ENCODE measurements at regions not wholly inside any gene's neighbourhood (a gene's known extent, or its start where the extent isn't known, plus 50 kb on each side); places are given as distances from the start of the nearest gene placed in this dataset.

DNA sequence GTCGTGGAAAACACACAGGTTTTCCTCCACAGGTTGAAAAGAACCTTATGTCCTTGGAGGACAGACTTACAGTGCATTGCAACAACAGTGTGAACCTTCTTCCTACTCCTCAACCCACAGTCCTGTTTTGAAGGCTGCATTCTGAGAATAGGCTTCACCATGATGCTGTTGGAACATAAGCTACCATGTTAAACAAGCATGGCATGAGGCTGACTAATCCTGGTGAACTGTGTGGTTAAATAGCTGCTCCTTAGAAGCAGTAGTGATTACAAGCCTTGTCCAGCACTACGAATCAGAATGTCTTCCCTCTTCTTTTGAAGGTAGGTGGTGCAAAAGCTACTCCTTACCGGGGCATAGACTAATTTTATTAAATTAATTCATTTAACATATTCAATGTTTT, 368.5 kb upstream of the EPHA7 start:
- no peaks in the 10 kb centered on the region for H3K79me2 ChIP-seq (ENCODE audit: insufficient read depth, low read length)
- no peak for FAIRE-seq
- H3K4me3 ChIP-seq (replicated peaks in 1 of 3; ENCODE audit: insufficient read depth in 1 of 3, low read depth in 2 of 3, low read length in 3 of 3): no peak overlapping the region
- no peak overlapping the region for H3K27ac ChIP-seq (ENCODE audit: extremely low read length, insufficient read depth, low read length)
- H3K4me2 ChIP-seq (ENCODE audit: low read depth, low read length): no peak overlapping the region
- in situ Hi-C loops (cut with HindIII; ENCODE audit: extremely low pct_ligation_motif_present, low pct_unique_long_range_greater_than_20kb): no loop called here
- ChIA-PET CTCF (ENCODE audit: low intra/inter-chr PET ratio, low total read pairs) (no interaction called here), POLR2A (no interaction called here)
- intact Hi-C loops (cut with micrococcal nuclease; ENCODE audit: unreplicated experiment): no loop called here
- no peak overlapping the region for H3K9ac ChIP-seq (ENCODE audit: insufficient read depth, low read depth, low read length)
- no peaks in the 10 kb centered on the region for H4K20me1 ChIP-seq (ENCODE audit: insufficient read depth, low read length)
- no peaks in the 10 kb centered on the region for H3K4me1 ChIP-seq (ENCODE audit: insufficient read depth, low read length)
- H3K36me3 ChIP-seq (replicated peaks in 1 of 2; ENCODE audit: control insufficient read depth in 1 of 2, insufficient read depth in 2 of 2, low read length in 2 of 2): no peaks in the 10 kb centered on the region
- H3K9me3 ChIP-seq (ENCODE audit: low read length): no peaks in the 10 kb centered on the region
- DNase-seq (ENCODE audit: low spot score): no peak
- WGBS (ENCODE audit: low lambda C conversion rate): under 1% methylated on average over 3 of the region's 3 CpGs
- ATAC-seq: no peak
- no TSS peak for BruUV-seq (replicated peaks)
- no peaks in the 10 kb centered on the region for H3K27me3 ChIP-seq (ENCODE audit: control insufficient read depth in 1 of 2, insufficient read depth in 2 of 2, low read length in 2 of 2)
- TF ChIP-seq, protein P1, sequence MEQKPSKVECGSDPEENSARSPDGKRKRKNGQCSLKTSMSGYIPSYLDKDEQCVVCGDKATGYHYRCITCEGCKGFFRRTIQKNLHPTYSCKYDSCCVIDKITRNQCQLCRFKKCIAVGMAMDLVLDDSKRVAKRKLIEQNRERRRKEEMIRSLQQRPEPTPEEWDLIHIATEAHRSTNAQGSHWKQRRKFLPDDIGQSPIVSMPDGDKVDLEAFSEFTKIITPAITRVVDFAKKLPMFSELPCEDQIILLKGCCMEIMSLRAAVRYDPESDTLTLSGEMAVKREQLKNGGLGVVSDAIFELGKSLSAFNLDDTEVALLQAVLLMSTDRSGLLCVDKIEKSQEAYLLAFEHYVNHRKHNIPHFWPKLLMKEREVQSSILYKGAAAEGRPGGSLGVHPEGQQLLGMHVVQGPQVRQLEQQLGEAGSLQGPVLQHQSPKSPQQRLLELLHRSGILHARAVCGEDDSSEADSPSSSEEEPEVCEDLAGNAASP (CRISPR knock-in tag; IDR thresholded peaks at IDR 0.05; ENCODE audit: borderline replicate concordance): no peak
- H2AFZ ChIP-seq (ENCODE audit: low read length): no peak overlapping the region

DNA sequence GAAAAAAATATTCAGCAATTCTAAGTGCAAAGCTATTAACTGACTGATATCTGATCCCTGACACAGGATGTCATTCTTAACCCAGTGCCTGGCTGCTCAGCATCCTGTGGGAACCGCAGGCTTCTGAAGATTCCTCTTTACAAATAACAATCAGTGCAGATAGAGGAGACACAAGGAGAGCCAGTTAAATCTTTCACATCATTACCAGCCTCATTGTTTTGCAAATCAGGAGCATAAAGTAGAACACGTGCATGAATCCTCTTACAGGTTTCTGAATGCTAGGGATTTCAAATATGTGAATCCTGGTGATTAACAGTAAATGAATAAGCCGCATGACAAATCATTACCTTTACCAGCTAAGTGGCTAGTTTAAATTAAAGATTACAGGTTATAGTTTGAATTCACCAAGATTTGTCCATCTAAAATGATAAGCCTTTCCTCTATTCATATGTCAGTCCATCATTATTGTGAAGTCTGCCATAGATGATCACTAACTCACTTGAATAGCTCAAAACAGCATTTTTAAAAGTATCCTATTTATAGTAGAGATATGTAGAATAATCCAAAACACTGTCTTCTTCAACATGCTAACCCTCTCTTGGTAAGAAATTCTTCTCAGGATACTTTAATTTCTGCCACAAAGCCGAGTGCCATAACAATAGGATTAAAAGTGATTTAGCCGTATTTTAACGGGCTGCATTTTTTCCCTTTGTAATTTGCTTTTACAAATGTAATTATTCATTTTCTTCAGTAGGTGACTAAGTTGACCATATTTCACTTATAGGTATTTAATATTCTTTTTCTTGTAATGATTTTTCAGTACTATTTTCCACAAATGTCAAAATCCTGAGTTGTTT, 367.3 kb upstream of the EPHA7 start:
- POLR2A ChIA-PET: no interaction called here
- TF ChIP-seq, protein P2, sequence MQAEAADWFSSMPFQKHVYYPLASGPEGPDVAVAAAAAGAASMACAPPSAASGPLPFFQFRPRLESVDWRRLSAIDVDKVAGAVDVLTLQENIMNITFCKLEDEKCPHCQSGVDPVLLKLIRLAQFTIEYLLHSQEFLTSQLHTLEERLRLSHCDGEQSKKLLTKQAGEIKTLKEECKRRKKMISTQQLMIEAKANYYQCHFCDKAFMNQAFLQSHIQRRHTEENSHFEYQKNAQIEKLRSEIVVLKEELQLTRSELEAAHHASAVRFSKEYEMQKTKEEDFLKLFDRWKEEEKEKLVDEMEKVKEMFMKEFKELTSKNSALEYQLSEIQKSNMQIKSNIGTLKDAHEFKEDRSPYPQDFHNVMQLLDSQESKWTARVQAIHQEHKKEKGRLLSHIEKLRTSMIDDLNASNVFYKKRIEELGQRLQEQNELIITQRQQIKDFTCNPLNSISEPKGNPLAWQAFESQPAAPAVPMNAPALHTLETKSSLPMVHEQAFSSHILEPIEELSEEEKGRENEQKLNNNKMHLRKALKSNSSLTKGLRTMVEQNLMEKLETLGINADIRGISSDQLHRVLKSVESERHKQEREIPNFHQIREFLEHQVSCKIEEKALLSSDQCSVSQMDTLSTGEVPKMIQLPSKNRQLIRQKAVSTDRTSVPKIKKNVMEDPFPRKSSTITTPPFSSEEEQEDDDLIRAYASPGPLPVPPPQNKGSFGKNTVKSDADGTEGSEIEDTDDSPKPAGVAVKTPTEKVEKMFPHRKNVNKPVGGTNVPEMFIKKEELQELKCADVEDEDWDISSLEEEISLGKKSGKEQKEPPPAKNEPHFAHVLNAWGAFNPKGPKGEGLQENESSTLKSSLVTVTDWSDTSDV (CRISPR knock-in tag; IDR thresholded peaks at IDR 0.05): no peak
- TF ChIP-seq, protein P3, sequence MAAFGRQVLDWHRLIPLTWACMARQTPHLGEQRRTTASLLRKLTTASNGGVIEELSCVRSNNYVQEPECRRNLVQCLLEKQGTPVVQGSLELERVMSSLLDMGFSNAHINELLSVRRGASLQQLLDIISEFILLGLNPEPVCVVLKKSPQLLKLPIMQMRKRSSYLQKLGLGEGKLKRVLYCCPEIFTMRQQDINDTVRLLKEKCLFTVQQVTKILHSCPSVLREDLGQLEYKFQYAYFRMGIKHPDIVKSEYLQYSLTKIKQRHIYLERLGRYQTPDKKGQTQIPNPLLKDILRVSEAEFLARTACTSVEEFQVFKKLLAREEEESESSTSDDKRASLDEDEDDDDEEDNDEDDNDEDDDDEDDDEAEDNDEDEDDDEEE (CRISPR knock-in tag; IDR thresholded peaks at IDR 0.05): no peak
- TF ChIP-seq SNRNP70 (IDR thresholded peaks at IDR 0.05; ENCODE audit: low read depth, low read length): no peak
- TF ChIP-seq ZNF607 (CRISPR knock-in tag; IDR thresholded peaks at IDR 0.05; ENCODE audit: borderline replicate concordance): no peak
- TF ChIP-seq, protein P4, sequence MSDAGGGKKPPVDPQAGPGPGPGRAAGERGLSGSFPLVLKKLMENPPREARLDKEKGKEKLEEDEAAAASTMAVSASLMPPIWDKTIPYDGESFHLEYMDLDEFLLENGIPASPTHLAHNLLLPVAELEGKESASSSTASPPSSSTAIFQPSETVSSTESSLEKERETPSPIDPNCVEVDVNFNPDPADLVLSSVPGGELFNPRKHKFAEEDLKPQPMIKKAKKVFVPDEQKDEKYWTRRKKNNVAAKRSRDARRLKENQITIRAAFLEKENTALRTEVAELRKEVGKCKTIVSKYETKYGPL (CRISPR knock-in tag; IDR thresholded peaks at IDR 0.05): no peak
- TF ChIP-seq, protein P5, sequence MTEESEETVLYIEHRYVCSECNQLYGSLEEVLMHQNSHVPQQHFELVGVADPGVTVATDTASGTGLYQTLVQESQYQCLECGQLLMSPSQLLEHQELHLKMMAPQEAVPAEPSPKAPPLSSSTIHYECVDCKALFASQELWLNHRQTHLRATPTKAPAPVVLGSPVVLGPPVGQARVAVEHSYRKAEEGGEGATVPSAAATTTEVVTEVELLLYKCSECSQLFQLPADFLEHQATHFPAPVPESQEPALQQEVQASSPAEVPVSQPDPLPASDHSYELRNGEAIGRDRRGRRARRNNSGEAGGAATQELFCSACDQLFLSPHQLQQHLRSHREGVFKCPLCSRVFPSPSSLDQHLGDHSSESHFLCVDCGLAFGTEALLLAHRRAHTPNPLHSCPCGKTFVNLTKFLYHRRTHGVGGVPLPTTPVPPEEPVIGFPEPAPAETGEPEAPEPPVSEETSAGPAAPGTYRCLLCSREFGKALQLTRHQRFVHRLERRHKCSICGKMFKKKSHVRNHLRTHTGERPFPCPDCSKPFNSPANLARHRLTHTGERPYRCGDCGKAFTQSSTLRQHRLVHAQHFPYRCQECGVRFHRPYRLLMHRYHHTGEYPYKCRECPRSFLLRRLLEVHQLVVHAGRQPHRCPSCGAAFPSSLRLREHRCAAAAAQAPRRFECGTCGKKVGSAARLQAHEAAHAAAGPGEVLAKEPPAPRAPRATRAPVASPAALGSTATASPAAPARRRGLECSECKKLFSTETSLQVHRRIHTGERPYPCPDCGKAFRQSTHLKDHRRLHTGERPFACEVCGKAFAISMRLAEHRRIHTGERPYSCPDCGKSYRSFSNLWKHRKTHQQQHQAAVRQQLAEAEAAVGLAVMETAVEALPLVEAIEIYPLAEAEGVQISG (CRISPR knock-in tag; IDR thresholded peaks at IDR 0.05): no peak
- TF ChIP-seq MYC (CRISPR knock-in tag; IDR thresholded peaks at IDR 0.05; ENCODE audit: borderline replicate concordance): no peak

More for the DNA sequence above, 367.3 kb upstream of the EPHA7 start:
- Histone ChIP-seq H3K4me3 (replicated peaks in 1 of 3; ENCODE audit: insufficient read depth in 1 of 3, low read depth in 2 of 3, low read length in 3 of 3) (no peak overlapping the region), H3K4me1 (ENCODE audit: insufficient read depth, low read length) (no peaks in the 10 kb centered on the region), H3K27ac (ENCODE audit: extremely low read length, insufficient read depth, low read length) (no peak overlapping the region), H3K9me3 (ENCODE audit: low read length) (no peaks in the 10 kb centered on the region), H3K4me2 (ENCODE audit: low read depth, low read length) (no peak overlapping the region), H3K79me2 (ENCODE audit: insufficient read depth, low read length) (no peaks in the 10 kb centered on the region), H2AFZ (ENCODE audit: low read length) (no peak overlapping the region), H4K20me1 (ENCODE audit: insufficient read depth, low read length) (no peaks in the 10 kb centered on the region), H3K36me3 (replicated peaks in 1 of 2; ENCODE audit: control insufficient read depth in 1 of 2, insufficient read depth in 2 of 2, low read length in 2 of 2) (no peaks in the 10 kb centered on the region), H3K9ac (ENCODE audit: insufficient read depth, low read depth, low read length) (no peak overlapping the region), H3K27me3 (ENCODE audit: control insufficient read depth in 1 of 2, insufficient read depth in 2 of 2, low read length in 2 of 2) (no peaks in the 10 kb centered on the region)
- in situ Hi-C loops (cut with HindIII; ENCODE audit: extremely low pct_ligation_motif_present, low pct_unique_long_range_greater_than_20kb): no loop called here
- intact Hi-C loops (cut with micrococcal nuclease; ENCODE audit: unreplicated experiment): no loop called here
- ATAC-seq: no peak
- 4% methylated on average over 6 of the region's 6 CpGs for WGBS (ENCODE audit: low lambda C conversion rate)
- CTCF ChIA-PET (ENCODE audit: low intra/inter-chr PET ratio, low total read pairs): no interaction called here
- FAIRE-seq: no peak
- no TSS peak for BruUV-seq (replicated peaks)
- DNase-seq (ENCODE audit: low spot score): no peak

All from HepG2 (cell line).